Mesendoderm (in vitro differentiated cells): ENCODE measurements at regions not wholly inside any gene's neighbourhood (a gene's known extent, or its start where the extent isn't known, plus 50 kb on each side); places are given as distances from the start of the nearest gene placed in this dataset.
A peak's percentile ranks its signal among the peaks of the same experiment; 100 is the strongest.
"Not testable (repeated sequence)": the region's sequence is repeated elsewhere in the genome, so short reads cannot be mapped to it uniquely, and the experiment has no call there.

Source experiments
- DNase-seq: peaks from one replicate; pipeline ENCODE4 v3.0.0; 2013
- H2AK5ac ChIP-seq: 2 replicates; pipeline ENCODE4 v1.6.1; 2013; ENCODE audit warnings: low read length, inconsistent platforms
- H2BK120ac ChIP-seq: 2 replicates; pipeline ENCODE4 v1.6.1; 2013; ENCODE audit warnings: low read depth, mild to moderate bottlenecking, low read length, moderate library complexity, mixed read lengths
- H2BK15ac ChIP-seq: replicated peaks from 2 replicates; pipeline ENCODE4 v1.6.1; 2013; ENCODE audit warnings: low read depth, mild to moderate bottlenecking, moderate library complexity
- H2BK5ac ChIP-seq: 2 replicates; pipeline ENCODE4 v1.6.1; 2013; ENCODE audit warnings: low read length, inconsistent platforms
- H3K18ac ChIP-seq: 2 replicates; pipeline ENCODE4 v1.6.1; 2013; ENCODE audit warnings: mild to moderate bottlenecking, low read length, mixed read lengths
- H3K23ac ChIP-seq: one replicate; pipeline ENCODE4 v1.6.1; 2013; ENCODE audit warnings: low read length
- H3K27ac ChIP-seq: 2 replicates; pipeline ENCODE4 v1.5.1; 2013; ENCODE audit warnings: low read depth, mild to moderate bottlenecking, inconsistent platforms, low read length, moderate library complexity
- H3K27me3 ChIP-seq: 2 replicates; pipeline ENCODE4 v1.6.1; 2013; ENCODE audit warnings: low read length, control low read depth, mild to moderate bottlenecking, inconsistent platforms; ENCODE audit not compliant: insufficient read depth, poor library complexity
- H3K36me3 ChIP-seq: 2 replicates; pipeline ENCODE4 v1.6.1; 2013; ENCODE audit warnings: low read length, inconsistent platforms; ENCODE audit not compliant: control insufficient read depth, insufficient read depth
- H3K4ac ChIP-seq: one replicate; pipeline ENCODE4 v1.6.1; 2013; ENCODE audit warnings: low read depth, mild to moderate bottlenecking, low read length, moderate library complexity
- H3K4me1 ChIP-seq: 2 replicates; pipeline ENCODE4 v1.6.1; 2013; ENCODE audit warnings: low read depth, low read length, inconsistent platforms; ENCODE audit not compliant: control insufficient read depth
- H3K4me2 ChIP-seq: 2 replicates; pipeline ENCODE4 v1.6.1; 2013; ENCODE audit warnings: low read length
- H3K4me3 ChIP-seq: 2 replicates; pipeline ENCODE4 v1.5.1; 2013; ENCODE audit warnings: mild to moderate bottlenecking, low read length
- H3K56ac ChIP-seq: one replicate; pipeline ENCODE4 v1.6.1; 2013; ENCODE audit warnings: low read length
- H3K79me1 ChIP-seq: 2 replicates; pipeline ENCODE4 v1.6.1; 2013; ENCODE audit warnings: low read length, inconsistent platforms
- H3K79me2 ChIP-seq: 2 replicates; pipeline ENCODE4 v1.6.1; 2013; ENCODE audit warnings: mild to moderate bottlenecking, low read length; ENCODE audit not compliant: control insufficient read depth, insufficient read depth
- H3K9ac ChIP-seq: 2 replicates; pipeline ENCODE4 v1.6.1; 2013; ENCODE audit warnings: low read length, inconsistent platforms
- H4K5ac ChIP-seq: one replicate; pipeline ENCODE4 v1.6.1; 2013; ENCODE audit warnings: low read length
- H4K8ac ChIP-seq: one replicate; pipeline ENCODE4 v1.6.1; 2013; ENCODE audit warnings: low read depth, mild to moderate bottlenecking, control low read depth, low read length, moderate library complexity
- WGBS: extraction: QIAGEN DNeasy Blood & Tissue Kit; methylation state at CpG from one replicate; pipeline ENCODE4 v1.1.7; 2013; ENCODE audit warnings: low lambda C conversion rate, missing lambda C conversion rate; ENCODE audit not compliant: insufficient coverage; ENCODE audit errors: extremely low coverage; 5-methylcytosine and 5-hydroxymethylcytosine counted together

DNA sequence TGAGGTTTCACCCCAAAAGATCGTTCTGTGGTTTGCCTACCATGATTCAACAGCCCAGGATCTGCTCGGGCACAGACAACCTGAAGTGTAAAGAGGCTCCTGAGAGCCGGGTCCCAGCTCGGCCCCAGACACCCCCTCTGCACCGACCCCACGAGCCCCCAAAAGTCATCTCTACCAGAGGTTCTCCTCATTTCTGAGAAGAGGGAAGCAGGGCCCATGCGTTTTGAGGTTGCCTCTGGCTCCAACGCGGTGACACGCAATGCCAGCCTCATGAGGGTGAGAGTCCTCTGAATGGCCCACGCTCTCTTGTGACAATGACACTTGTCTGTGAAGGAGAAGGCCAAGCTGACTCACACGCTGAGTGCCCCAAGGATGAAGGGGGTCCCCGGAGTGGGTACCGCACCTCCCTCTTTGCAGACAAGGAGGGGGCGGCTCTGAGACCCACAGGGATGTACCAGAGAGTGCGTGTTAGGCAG lies 153.0 kb upstream of the TPTE start:
- H3K4me3 ChIP-seq, H3K27ac ChIP-seq, H2BK5ac ChIP-seq, DNase-seq, H3K56ac ChIP-seq, H2BK15ac ChIP-seq, H4K8ac ChIP-seq, H3K18ac ChIP-seq, H3K79me2 ChIP-seq, H3K79me1 ChIP-seq, H3K27me3 ChIP-seq, H3K4me1 ChIP-seq, H4K5ac ChIP-seq, H2BK120ac ChIP-seq, H3K36me3 ChIP-seq, H3K23ac ChIP-seq, H3K4ac ChIP-seq, H2AK5ac ChIP-seq, H3K9ac ChIP-seq, H3K4me2 ChIP-seq: not testable (repeated sequence)
- no CpG with 5 or more reads among the region's 16 CpGs for WGBS

DNA sequence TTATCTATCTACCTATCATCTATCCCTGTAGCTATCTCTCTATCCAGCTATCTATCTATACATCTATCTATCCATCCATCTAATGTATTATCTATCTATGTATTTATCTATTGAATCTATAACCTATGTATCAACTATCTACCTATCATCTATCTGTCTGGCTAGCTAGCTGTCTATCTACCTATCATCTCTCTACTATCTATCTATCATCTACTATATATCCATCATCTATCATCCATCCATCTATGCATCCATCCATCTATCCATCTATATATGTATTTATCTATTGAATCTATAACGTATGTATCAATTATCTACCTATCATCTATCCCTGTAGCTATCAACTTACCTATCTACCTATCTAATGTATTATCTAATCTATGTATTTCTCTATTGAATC lies 152.1 kb upstream of the TPTE start:
- not testable (repeated sequence) for H3K36me3 ChIP-seq, H3K79me1 ChIP-seq, H2BK5ac ChIP-seq, H3K4me3 ChIP-seq, H3K9ac ChIP-seq, H2AK5ac ChIP-seq, H3K4me1 ChIP-seq, H3K27me3 ChIP-seq, H3K27ac ChIP-seq, H4K8ac ChIP-seq, H3K18ac ChIP-seq, H3K23ac ChIP-seq, H2BK120ac ChIP-seq, H3K4ac ChIP-seq, H3K56ac ChIP-seq, H3K4me2 ChIP-seq, H4K5ac ChIP-seq, H3K79me2 ChIP-seq, DNase-seq, H2BK15ac ChIP-seq
- no CpG with 5 or more reads among the region's 1 CpG for WGBS

DNA sequence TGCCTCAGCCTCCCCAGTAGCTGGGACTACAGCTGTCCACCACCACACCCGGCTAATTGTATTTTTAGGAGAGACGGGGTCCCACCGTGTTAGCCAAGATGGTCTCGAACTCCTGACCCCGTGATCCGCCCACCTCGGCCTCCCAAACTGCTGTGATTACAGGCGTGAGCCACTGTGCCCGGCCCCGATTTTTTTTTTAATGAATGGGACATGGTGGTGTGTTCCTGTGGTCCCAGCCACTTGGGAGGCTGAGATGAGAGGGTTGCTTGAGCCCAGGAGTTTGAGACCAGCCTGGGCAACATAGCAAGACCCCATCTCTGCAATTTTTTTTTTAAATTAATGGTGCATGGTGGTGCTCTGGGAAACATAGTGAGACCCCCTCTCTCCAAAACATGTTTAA lies 143.6 kb upstream of the TPTE start:
- H3K4me3 ChIP-seq = peak overlapping the region; percentile 12
- H2AK5ac ChIP-seq, H3K18ac ChIP-seq, H2BK5ac ChIP-seq, H4K5ac ChIP-seq, DNase-seq, H3K4me1 ChIP-seq, H3K79me2 ChIP-seq, H3K79me1 ChIP-seq, H4K8ac ChIP-seq, H3K23ac ChIP-seq, H3K56ac ChIP-seq, H3K4ac ChIP-seq, H3K36me3 ChIP-seq, H3K9ac ChIP-seq, H2BK15ac ChIP-seq, H3K4me2 ChIP-seq, H2BK120ac ChIP-seq, H3K27me3 ChIP-seq, H3K27ac ChIP-seq: not testable (repeated sequence)
- WGBS = no CpG with 5 or more reads among the region's 10 CpGs

DNA sequence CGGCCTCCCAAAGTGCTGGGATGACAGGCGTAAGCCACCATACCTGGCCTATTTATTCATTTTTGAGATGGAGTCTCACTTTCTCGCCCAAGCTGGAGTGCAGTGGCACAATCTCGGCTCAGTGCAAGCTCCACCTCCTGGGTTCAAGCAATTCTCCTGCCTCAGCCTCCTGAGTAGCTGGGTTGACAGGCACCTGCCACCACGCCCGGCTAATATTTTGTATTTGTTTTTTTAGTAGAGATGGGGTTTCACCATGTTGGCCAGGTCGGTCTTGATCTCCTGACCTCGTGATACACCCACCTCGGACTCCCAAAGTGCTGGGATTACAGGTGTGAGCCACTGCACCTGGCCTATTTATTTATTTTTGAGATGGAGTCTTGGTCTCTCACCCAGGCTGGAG lies 141.6 kb upstream of the TPTE start:
- not testable (repeated sequence) for H3K23ac ChIP-seq, H3K4me3 ChIP-seq
- WGBS = no CpG with 5 or more reads among the region's 9 CpGs

DNA sequence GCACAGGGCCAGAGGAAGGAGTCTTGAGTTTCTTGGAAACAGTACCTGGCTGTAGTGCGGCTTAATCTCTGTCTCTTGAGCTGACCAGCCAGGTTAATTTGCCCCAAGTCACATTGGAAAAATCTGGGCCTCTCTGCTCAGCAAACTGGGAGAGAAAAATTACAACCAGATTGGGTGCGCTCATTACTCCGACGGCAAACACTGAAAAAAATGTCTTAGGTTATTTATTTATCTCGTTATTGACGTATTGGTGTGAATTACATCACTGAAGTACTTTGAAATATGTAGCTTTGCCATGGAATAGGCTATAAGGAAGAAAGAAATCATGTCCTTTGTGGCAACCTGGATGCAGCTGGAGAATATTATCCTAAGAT lies 139.7 kb upstream of the TPTE start:
- H3K79me1 ChIP-seq, DNase-seq, H3K9ac ChIP-seq, H3K27ac ChIP-seq, H2BK15ac ChIP-seq, H4K5ac ChIP-seq, H3K23ac ChIP-seq, H3K36me3 ChIP-seq, H4K8ac ChIP-seq, H2BK120ac ChIP-seq, H3K56ac ChIP-seq, H3K27me3 ChIP-seq, H2AK5ac ChIP-seq, H2BK5ac ChIP-seq, H3K79me2 ChIP-seq, H3K4ac ChIP-seq, H3K4me2 ChIP-seq, H3K4me1 ChIP-seq, H3K18ac ChIP-seq: not testable (repeated sequence)
- WGBS = no CpG with 5 or more reads among the region's 6 CpGs
- peak overlapping the region; percentile 5 for H3K4me3 ChIP-seq

More for the DNA sequence above, 141.6 kb upstream of the TPTE start:
- H2BK120ac ChIP-seq, H4K5ac ChIP-seq, H2BK15ac ChIP-seq, H3K4ac ChIP-seq, H3K79me1 ChIP-seq, H3K27ac ChIP-seq, H2AK5ac ChIP-seq, H3K27me3 ChIP-seq, H4K8ac ChIP-seq, H3K4me1 ChIP-seq, H3K9ac ChIP-seq, H3K4me2 ChIP-seq, H3K18ac ChIP-seq, DNase-seq, H3K36me3 ChIP-seq, H2BK5ac ChIP-seq, H3K79me2 ChIP-seq, H3K56ac ChIP-seq: not testable (repeated sequence)

DNA sequence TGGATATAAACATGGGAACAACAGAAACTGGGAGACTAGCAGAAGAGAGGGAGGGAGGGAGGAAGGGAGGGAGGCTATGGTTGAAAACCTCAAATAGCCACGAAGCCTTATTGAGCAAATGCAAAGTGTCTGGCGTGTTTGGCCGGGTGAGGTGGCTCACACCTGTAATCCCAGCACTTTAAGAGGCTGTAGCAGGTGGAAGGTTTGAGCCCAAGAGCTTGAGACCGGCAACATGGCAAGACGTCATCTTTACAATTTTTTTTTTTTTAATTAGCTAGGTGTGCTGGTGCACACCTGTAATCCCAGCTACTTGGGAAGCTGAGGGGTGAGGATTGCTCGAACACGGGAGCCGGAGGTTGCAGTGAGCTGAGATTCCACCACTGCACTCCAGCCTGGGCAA lies 139.2 kb upstream of the TPTE start:
- not testable (repeated sequence) for H3K79me2 ChIP-seq, H2BK15ac ChIP-seq, H3K79me1 ChIP-seq, H4K8ac ChIP-seq, H2BK120ac ChIP-seq, DNase-seq, H3K27me3 ChIP-seq, H3K4ac ChIP-seq, H3K56ac ChIP-seq, H2BK5ac ChIP-seq, H3K9ac ChIP-seq, H3K36me3 ChIP-seq, H3K4me1 ChIP-seq, H3K27ac ChIP-seq, H4K5ac ChIP-seq, H3K4me2 ChIP-seq, H3K18ac ChIP-seq, H2AK5ac ChIP-seq, H3K23ac ChIP-seq
- H3K4me3 ChIP-seq = peak overlapping the region; percentile 30
- WGBS = no CpG with 5 or more reads among the region's 8 CpGs
